GM10248 (cell line): ENCODE measurements at regions not wholly inside any gene's neighbourhood (a gene's known extent, or its start where the extent isn't known, plus 50 kb on each side); places are given as distances from the start of the nearest gene placed in this dataset.

Source experiments
- CTCF ChIA-PET: fragments of 300-600 bp; sonication (Branson Sonifier 250); formaldehyde crosslinking; extraction: SDS; loops from one replicate; lab custom pipeline; 2021; ENCODE audit warnings: antibody characterized with exemption; lab: Yijun Ruan, JAX
- POLR2A ChIA-PET: fragments of 350-650 bp; sonication (Branson Sonifier 250); formaldehyde crosslinking; extraction: SDS; loops from one replicate; lab custom pipeline; 2020; ENCODE audit warnings: antibody characterized with exemption; lab: Yijun Ruan, JAX
- DNase-seq: peaks from one replicate; pipeline ENCODE4 v3.0.0; 2012; ENCODE audit errors: extremely low spot score
- TF ChIP-seq, protein P1 (sequence below): IDR thresholded peaks from 2 replicates; pipeline ENCODE4 v1.5.1; 2012; ENCODE audit warnings: mild to moderate bottlenecking, low read depth; ENCODE audit errors: extremely low read depth, missing control alignments, control extremely low read depth

GRCh38 chr2:35301369-35301768 is 1054.2 kb upstream of the CRIM1 start:
- TF ChIP-seq, protein P1, sequence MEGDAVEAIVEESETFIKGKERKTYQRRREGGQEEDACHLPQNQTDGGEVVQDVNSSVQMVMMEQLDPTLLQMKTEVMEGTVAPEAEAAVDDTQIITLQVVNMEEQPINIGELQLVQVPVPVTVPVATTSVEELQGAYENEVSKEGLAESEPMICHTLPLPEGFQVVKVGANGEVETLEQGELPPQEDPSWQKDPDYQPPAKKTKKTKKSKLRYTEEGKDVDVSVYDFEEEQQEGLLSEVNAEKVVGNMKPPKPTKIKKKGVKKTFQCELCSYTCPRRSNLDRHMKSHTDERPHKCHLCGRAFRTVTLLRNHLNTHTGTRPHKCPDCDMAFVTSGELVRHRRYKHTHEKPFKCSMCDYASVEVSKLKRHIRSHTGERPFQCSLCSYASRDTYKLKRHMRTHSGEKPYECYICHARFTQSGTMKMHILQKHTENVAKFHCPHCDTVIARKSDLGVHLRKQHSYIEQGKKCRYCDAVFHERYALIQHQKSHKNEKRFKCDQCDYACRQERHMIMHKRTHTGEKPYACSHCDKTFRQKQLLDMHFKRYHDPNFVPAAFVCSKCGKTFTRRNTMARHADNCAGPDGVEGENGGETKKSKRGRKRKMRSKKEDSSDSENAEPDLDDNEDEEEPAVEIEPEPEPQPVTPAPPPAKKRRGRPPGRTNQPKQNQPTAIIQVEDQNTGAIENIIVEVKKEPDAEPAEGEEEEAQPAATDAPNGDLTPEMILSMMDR: no peak

DNA sequence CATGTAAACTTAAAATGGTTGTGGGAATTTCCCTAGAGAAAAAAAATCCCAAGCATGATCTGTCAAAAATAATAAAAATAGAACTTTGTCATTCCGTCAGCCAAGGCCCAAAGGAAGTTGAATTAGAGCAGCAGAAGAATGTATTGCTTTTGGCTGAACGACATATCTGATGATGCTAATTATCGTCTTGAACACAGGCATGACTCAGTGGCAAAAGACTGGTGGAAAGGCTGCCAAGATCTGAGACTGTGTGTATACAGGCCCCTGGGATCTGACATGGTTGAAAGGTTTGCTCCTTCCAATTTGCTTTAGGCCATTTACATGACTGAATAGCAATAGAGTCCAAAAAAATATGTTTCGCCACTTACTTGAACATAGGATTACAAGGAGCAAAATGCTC is 1057.1 kb upstream of the CRIM1 start:
- TF ChIP-seq, protein P1: no peak
- ChIA-PET POLR2A (no interaction called here), CTCF (interaction anchor here (1.0 kb wide), 1 partner anchor 13 kb away, joined by 3 read pairs; no protein-coding TSS in a partner anchor)
- no peak for DNase-seq

More at GRCh38 chr2:35301369-35301768, 1054.2 kb upstream of the CRIM1 start:
- POLR2A ChIA-PET: no interaction called here
- DNase-seq: no peak
- CTCF ChIA-PET: no interaction called here

DNA sequence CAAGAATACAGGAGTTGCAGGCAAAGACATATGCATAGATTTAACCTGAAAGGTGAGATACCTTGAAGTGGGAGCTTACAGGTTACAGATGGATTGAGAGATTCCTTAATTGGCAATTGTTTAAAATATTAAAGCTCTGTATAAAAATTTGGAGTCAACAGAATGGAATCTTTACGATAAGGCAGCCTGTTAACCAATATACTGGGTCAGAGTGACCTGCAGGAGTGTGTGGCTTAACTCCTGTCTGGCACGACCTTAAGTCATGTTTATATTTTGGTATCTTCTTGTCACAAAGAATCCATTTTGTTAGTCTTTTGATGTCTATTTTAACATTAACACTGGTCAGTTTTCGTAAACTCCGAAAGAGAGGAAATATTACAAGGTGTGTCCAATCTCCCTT is 1058.2 kb upstream of the CRIM1 start:
- TF ChIP-seq, protein P1: no peak
- ChIA-PET POLR2A (no interaction called here), CTCF (interaction anchor here (0.9 kb wide), 1 partner anchor 47 kb away, joined by 3 read pairs; no protein-coding TSS in a partner anchor)
- DNase-seq: no peak

DNA sequence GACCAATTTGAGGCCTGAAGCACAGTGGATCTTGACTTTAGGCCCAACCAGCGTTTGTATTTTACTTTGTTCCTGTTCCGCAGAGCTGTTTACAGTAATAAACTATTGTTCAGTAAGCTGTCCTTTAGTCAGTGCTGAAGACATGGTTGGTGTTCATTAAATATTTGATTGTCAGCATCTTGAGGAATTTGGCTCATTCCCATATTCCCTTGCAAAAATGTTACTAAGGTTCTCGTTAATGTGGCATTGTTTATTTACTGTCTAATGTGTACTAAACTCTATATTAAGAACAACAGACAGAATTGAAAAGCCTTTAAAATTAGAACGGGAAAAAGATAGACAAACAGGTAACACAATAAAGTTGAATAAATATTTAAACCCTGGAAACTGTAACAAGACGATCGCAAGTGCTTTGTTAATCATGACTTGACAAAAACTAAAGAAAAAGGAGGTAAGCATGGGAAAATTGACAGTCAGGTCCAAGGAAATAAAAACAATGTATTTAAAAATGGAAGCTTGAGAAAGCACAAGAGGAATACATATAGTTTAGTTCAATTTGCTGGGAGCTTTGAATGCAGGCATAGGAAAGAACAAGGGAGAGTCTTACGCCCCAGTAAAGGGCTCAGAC is 1060.8 kb upstream of the CRIM1 start:
- TF ChIP-seq, protein P1: no peak
- ChIA-PET CTCF (no interaction called here), POLR2A (no interaction called here)
- no peak for DNase-seq

GRCh38 chr2:35293261-35293660 is 1062.3 kb upstream of the CRIM1 start:
- CTCF ChIA-PET: no interaction called here
- POLR2A ChIA-PET: interaction anchor here (0.6 kb wide), 1 partner anchor 20 kb away, joined by 3 read pairs; no protein-coding TSS in a partner anchor
- DNase-seq: no peak
- TF ChIP-seq, protein P1: no peak

GRCh38 chr2:35292199-35292598 is 1063.4 kb upstream of the CRIM1 start:
- DNase-seq: no peak
- ChIA-PET CTCF (interaction anchor here (1.1 kb wide), 1 partner anchor 24 kb away, joined by 3 read pairs; no protein-coding TSS in a partner anchor), POLR2A (no interaction called here)
- TF ChIP-seq, protein P1: no peak
